DND-41 (cell line): ENCODE measurements at regions not wholly inside any gene's neighbourhood (a gene's known extent, or its start where the extent isn't known, plus 50 kb on each side); places are given as distances from the start of the nearest gene placed in this dataset.

Experiments used
- EZH2 ChIP-seq: IDR thresholded peaks from 3 replicates; pipeline ENCODE4 v1.6.1; 2012; ENCODE audit warnings: borderline replicate concordance, low read depth, mild to moderate bottlenecking, moderate library complexity, low read length, inconsistent platforms; ENCODE audit not compliant: severe bottlenecking
- TF ChIP-seq, protein P1 (sequence below): IDR thresholded peaks from 2 replicates; pipeline ENCODE4 v1.5.1; 2012; ENCODE audit warnings: borderline replicate concordance, low read length, moderate library complexity, mild to moderate bottlenecking; ENCODE audit not compliant: poor library complexity, severe bottlenecking; ENCODE audit errors: extremely low read depth

DNA sequence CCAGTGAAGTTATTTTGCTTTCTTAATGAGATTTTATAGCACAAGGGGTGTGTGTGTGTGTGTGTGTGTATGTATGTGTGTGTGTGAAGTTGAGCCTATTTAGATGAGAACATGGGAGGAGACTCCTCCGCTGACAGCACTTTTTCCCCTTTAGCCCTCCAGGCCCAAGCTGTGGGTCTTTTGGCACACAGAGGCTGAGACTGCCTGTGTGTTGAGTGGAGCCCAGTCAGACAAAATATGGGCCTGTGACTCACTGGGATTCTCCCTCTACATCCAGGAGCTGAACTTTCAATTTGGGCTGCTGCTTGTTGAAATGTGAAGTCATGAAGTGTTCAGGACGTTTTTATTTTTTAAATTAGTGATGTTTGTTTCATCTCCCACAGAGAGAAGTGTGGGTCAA is 108.0 kb downstream of the MFSD1 start:
- TF ChIP-seq, protein P1, sequence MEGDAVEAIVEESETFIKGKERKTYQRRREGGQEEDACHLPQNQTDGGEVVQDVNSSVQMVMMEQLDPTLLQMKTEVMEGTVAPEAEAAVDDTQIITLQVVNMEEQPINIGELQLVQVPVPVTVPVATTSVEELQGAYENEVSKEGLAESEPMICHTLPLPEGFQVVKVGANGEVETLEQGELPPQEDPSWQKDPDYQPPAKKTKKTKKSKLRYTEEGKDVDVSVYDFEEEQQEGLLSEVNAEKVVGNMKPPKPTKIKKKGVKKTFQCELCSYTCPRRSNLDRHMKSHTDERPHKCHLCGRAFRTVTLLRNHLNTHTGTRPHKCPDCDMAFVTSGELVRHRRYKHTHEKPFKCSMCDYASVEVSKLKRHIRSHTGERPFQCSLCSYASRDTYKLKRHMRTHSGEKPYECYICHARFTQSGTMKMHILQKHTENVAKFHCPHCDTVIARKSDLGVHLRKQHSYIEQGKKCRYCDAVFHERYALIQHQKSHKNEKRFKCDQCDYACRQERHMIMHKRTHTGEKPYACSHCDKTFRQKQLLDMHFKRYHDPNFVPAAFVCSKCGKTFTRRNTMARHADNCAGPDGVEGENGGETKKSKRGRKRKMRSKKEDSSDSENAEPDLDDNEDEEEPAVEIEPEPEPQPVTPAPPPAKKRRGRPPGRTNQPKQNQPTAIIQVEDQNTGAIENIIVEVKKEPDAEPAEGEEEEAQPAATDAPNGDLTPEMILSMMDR, result no peak
- TF ChIP-seq EZH2, result no peak
